ENCODE measurements at regions not wholly inside any gene's neighbourhood (a gene's known extent, or its start where the extent isn't known, plus 50 kb on each side); places are given as distances from the start of the nearest gene placed in this dataset.

GRCh38 chr2:147575106-147575505 lies 269.7 kb upstream of the ACVR2A start:
- TF ChIP-seq CTCF (IDR thresholded peaks at IDR 0.05) (no peak), POLR2A (IDR thresholded peaks at IDR 0.05) (no peak), EP300 (IDR thresholded peaks at IDR 0.05) (no peak)
